ENCODE measurements at regions not wholly inside any gene's neighbourhood (a gene's known extent, or its start where the extent isn't known, plus 50 kb on each side); places are given as distances from the start of the nearest gene placed in this dataset.

DNA sequence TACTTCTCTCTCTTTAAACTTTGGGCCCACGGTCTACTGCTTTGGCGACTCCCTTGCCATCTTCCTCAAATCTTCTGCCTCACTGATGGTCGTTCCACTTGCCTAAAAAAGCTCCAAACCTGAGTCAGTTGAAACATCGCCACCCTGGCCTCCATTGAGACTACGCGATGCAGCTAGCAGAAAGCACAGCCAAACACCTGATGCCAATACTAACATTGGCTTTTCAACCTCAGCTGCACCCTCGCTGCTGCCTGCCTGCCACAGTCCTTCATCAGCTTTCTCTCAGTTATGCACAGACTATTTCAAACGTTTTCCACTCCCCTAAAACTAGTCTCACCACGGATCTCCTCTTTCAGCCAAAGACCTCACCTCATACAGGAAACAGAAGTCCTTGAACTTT, 214.2 kb upstream of the TMCO5A start:
- DNase-seq: no peak

- no peak for DNase-seq
These were observed 203.2 kb upstream of the TMCO5A start for GRCh38 chr15:37731146-37731746.

DNA sequence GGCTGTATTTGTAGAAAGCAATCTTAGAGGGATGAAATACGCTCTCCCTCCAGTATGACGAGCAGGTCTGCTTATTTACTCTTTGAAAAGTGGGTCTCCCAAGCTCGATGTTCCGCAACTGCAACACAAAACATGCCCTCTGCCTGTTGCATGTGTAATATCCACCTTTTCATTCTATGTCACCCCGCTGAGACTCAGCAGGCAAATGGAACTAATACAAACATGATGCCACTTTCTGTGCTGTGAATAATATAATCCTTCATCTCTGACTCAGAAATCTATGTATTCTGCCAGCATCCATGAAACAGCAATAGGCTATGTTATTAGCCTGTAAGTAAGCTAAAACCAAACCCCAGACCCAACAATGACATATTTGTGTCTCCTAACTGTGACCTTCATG, 200.8 kb upstream of the TMCO5A start:
- no peak for DNase-seq

DNA sequence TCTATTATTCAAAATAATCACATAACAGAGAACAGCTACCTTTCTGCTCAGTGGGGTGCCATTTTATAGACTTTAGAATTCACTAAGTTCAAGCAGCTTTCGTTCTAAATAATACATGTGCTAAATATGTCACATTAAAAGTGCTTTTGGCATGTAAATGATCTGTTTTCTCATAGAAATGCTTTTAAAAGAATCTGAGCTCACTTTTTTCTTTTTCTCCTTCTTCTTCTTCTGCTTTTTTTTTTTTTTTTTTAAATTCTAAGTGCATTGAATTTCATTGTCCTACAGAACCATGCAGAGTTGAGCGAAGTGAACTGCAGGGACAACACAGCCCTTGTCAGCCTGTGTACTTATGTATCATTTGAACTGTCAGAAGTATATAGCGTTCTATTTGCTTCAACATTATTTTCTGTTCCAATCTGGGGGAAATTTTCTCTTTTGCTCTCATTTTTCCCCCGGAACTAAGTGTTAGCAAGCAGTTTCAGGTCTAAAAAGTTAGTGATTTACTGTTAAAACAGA, 193.8 kb upstream of the TMCO5A start:
- no peak for DNase-seq

DNA sequence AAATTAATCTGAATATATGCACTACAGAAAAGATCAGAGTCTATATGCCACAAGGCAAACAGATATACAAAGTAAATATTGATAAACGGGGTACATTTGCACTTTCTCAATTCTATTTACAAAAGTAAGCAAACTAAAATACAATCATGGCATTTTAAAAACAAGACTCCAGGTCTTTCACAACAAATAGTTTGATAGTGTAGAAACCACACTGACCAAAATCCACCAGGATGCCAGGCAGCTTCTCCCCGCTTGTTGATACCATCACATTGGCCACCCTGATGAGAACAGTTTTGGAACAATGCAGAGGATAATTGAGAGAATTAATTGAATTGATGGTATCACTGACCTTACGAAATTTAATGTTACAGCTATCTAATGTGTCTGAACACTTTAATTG, 190.6 kb upstream of the TMCO5A start:
- no peak for DNase-seq

DNA sequence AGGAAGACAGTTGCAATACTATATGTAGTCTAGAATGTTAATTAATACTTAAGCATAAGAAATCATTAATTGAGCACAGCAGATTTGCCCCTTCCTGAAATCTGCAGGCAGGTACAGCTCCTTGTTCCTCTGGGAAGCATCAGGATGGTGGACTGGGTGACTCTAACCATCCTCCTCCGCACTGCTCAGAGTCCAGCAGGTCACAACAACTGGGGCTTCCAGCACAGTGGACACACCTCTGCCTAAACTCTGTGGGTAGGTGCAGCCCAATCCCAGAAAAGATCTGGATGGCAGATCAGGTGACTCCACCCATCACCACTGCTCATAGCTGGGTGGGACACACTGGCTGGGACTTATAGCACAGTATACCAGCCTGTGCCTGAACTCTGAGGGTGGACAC, 189.9 kb upstream of the TMCO5A start:
- no peak for DNase-seq

DNA sequence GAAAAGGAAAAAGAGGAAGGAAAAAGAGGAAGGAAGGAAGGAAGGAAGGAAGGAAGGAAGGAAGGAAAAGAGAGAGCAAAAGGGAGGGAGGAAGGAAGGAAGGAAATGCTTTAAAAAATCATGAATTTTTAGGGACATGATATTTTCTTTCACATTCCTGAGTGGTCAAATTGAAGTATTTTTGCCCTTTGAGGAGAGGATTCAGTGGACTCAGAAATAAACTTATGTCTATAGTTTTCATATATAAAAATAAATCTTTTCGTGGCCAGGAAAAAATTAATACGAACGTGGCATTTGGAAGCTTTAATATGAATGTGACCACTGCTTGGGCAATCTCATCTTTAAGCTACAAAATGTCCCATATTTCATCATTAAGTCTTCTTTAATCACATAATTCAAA, 183.0 kb upstream of the TMCO5A start:
- DNase-seq: no peak

- no peak for DNase-seq
These were observed 178.0 kb upstream of the TMCO5A start for GRCh38 chr15:37756407-37756806.

DNA sequence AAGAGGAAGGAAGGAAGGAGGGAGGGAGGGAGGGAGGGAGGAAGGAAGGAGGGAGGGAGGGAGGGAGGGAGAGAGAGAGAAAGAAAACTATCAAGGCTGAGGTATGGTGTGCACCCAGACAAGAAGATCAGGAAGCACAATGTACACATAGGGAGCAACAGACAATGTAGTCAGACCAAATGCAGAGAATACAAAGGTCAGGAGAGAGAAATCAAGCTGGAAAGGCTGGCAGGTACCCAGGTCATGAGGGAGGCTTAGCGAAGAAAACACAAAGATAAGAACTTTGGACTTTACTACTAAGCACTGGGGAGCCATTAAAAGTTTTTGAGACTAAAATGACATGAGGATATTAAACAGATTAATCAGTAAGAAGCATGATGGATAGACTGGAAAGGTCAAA, 176.0 kb upstream of the TMCO5A start:
- DNase-seq: no peak

DNA sequence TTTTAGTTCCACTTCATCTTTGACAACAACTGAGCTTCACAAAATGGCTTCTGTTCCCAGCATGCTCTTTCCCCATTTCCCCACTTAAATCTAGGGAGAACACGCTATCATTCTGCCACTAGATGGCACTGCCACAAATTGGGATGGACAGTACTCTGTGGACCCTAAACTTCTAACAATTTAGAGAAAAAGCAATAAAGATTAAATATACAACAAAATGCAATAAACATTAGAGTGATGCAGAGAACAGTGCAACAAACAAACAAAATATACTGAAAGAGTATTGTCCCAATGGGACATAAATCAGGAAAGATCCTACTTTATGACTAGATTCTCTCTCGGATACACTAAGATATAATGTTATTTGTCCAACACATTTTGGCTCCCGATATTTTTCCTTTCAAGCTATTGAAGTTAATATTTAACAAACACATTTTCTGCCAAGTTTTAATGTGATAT, 169.7 kb upstream of the TMCO5A start:
- DNase-seq: no peak

DNA sequence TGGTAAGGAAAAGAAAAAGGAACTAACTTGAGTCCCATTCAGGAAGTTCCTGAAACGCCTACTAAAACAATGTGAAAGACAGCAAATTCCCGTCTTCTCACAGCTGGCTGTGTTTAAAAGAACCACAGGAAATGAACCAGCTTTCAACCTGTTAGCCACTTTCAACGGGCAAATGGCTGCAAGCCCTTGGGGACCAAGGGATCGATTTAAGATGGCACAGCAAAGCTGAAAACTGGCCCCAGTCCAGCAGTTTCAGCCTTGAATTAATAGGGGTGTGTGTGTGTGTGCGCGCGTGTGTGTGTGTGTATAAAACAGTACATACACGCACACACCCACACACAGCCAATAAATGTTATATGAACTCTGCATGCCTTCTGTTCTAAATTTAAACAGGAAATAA, 168.7 kb upstream of the TMCO5A start:
- DNase-seq: no peak

- no peak for DNase-seq
These were observed 166.5 kb upstream of the TMCO5A start for GRCh38 chr15:37767841-37768455.

DNA sequence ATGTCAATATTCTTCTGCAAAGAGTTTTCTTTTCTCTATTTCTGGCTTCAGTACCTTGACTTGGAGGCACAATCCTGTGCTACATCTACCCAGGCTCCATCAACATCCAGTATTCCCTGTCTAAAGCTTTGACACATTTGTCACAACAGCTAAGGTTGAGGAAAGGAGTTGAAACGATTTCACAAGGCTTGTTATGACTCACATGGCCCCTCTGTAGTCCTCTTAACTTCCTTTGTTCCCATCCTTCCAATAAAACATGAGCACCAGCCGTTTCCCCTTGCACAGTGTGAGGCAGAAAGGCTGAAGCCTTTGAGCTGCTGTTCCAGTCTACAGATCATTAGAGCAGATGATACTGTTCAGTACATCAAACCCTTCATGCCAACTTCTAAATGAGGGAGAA, 163.0 kb upstream of the TMCO5A start:
- DNase-seq: no peak

GRCh38 chr15:37773111-37773860, 161.2 kb upstream of the TMCO5A start:
- no peak for DNase-seq

GRCh38 chr15:37774961-37775360, 159.5 kb upstream of the TMCO5A start:
- no peak for DNase-seq

DNA sequence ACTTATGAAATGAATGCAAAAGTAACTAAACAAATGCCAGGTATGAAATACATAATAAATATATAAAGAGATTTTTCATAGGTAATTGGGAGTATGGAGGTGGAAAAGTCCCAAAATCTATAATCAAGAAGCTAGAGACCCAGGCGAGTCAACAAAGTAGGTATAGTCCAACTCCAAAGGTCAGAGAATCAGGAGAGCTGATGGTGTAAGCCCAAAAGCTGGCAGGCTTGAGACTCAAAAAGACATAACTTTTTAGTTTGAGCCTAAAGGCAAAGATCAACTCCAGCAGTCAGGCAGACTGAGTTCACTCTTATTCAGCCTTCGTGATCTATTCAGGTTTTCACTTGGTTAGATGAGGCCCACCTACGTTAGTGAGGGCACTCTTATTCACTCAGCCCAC, 157.4 kb upstream of the TMCO5A start:
- no peak for DNase-seq

GRCh38 chr15:37783290-37783689, 151.2 kb upstream of the TMCO5A start:
- DNase-seq: no peak

- DNase-seq: no peak
These were observed 146.1 kb upstream of the TMCO5A start for GRCh38 chr15:37788330-37788729.

DNA sequence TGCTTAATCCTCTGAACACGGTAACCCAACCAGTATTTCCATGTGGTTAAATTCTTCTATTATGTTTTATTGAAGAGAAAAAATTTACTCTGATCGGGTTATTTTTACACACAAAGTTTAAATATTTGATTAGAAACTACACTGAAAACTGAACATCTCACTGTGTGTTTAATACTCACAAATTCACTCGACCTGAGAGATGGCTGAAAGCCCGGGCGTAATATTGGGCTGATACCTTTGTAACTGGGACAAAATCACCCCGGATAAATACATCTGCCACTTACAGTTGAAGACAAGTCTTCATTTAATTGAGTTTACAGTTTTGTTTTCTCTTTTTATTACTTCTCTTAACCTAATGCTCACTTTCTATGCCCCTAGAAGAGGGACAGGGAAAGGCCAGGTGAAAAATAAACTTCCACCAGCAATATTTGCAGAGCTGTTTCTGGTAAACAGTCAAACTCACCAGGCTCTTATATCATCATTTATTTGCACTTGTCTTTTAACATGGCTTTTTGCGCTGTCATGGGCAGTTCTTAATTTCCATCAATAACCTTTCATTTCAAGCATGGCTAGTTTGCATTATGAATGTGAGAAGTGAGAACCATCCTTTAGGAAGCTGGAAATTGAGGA, 145.6 kb upstream of the TMCO5A start:
- peak; percentile 64 for DNase-seq

GRCh38 chr15:37789397-37789786, 145.0 kb upstream of the TMCO5A start:
- no peak for DNase-seq

DNA sequence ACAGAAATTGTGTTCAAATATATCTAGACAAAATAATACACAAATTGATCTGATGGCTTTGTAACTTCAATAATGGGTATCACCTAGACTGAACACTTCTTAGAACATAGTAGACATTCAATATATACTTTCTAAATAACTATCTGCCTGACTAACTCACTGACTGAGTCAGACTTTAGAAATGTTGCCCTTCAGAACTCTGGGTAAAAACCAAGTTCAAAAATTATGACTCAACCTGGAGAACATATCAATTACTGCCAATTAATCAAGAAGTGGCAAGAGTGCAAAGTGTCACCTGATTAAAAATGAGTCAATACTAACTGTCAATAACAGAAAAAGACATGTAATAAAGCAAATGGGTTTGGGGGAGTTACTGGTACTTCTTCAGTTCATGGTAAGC, 144.6 kb upstream of the TMCO5A start:
- no peak for DNase-seq

- no peak for DNase-seq
These were observed 142.7 kb upstream of the TMCO5A start for GRCh38 chr15:37791693-37792092.

DNA sequence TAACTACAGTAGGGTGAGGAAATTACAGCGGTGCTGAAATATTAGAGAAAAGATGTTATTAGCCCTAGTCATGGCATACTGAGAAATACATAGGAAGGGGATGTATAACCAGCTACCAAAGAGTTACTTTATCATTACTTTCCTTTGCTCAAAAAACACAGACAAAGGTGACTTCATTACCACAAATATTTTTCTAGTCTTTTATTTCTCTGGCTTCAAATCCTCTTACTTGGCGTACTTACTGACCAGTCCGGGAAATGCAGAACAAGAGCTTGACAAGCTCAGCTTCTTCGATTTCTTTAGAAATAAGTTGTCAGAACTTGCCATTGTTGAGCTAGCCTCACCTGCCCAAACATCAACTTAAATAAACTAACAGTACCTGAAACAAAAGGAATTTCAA, 142.1 kb upstream of the TMCO5A start:
- peak; percentile 25 for DNase-seq

GRCh38 chr15:37793851-37794250, 140.6 kb upstream of the TMCO5A start:
- peak; percentile 22 for DNase-seq

All from NCI-H774 (cell line).